ENCODE measurements at regions not wholly inside any gene's neighbourhood (a gene's known extent, or its start where the extent isn't known, plus 50 kb on each side); places are given as distances from the start of the nearest gene placed in this dataset.

DNA sequence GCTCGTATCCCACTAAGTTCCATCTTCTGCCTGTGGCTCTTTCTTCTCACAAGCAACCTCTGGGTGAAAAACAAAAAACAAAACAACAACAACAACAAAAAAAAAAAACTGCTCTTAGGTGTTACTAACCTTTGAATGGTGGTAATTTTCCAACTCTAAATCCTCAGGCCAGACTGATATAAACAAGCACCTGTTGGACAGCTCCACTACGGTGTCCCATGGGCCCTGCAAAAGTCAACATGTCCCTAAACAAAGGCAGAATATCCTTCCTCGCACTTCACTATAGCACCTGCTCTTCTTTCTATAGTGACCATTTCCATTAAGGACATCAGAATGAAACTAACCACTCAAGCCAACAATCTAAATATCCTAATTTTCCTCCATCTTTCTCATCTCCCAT, 54.6 kb upstream of the PARM1 start:
- DNase-seq (ENCODE audit: low read depth), result no peak

DNA sequence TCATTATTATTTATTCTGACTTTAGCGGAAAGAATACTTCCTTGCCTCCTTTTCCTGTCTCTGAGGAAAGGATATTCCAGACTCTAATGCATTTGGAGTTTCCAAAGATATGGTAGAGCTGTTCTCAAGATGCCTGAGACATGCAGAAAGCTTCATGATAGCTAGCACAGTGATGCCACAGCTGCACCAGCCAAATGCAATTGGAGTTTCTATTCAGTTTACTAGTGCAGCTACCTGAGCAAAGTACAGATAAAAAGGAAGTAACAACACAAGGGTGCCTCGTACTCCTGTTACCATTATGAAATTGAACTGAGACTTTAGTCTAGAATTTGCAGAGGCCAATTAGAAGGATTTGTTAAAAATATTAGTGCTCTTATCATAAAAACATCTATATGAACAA, 57.5 kb upstream of the PARM1 start:
- DNase-seq (ENCODE audit: low read depth), result no peak

DNA sequence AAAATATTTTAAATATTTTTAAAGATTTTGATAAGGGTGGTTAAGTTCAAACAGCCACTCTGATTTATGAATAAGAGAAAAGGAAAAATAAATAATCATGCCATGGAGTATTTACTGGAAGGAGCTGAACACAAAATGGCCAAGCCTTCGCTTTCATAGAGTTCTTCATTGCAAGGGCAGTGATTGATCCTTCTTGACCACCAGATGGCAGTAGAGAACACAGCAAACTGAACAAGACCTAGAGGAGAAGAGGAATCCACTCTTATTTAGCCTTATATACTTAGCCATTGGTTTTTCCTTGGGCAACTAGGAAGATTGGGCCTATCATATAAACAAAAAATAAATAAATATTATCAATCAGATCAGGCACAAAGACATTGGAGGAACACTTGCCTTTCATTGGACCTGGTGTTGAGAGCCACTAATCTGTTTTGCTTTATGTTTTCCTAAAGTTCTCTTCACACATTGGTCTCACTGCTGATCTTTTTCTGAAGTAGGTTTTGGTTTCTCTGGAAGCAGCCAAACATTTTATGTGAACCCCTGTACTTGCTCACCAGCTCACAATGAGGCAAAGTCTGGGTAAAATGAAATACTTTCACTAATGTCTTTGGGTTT, 58.1 kb upstream of the PARM1 start:
- DNase-seq (ENCODE audit: low read depth), result peak; percentile 60

GRCh38 chr4:74873545-74874301, 59.2 kb upstream of the PARM1 start:
- no peak for DNase-seq (ENCODE audit: low read depth)

GRCh38 chr4:74858921-74859562, 64.7 kb upstream of the BTC start:
- DNase-seq (ENCODE audit: low read depth), result no peak

GRCh38 chr4:74855879-74856278, 61.6 kb upstream of the BTC start:
- DNase-seq (ENCODE audit: low read depth), result no peak

DNA sequence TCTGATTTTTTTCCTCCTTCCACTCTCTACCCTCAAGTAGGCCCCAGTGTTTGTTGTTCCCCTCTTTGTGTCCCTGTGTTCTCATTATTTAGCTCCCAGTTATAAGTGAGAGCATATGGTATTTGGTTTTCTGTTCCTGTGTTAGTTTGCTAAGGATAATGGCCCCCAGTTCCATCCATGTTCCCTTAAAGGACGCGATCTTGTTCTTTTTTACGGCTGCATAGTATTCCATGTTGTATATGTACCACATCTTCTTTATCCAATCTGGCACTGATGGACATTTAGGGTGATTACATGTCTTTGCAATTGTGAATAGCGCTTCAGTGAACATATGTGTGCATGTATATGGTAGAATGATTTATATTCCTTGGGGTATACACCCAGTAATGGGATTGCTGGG, 54.5 kb upstream of the BTC start:
- no peak for DNase-seq (ENCODE audit: low read depth)

DNA sequence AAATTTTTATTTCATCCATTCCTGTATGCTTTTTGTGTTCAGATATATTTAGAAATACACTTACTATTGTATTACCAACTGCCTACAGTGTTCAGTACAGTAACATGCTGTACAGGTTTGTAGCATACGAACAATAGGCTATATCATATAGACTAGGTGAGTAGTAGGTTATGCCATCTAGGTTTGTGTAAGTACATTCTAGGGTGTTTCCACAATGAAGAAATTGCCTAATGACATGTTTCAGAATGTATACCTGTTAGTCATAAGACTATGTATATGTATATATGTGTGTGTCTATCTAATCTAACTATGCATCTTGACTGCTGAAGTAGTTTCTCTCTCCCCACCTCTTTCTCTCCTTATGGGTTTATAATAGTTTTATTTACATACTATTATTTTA, 51.5 kb upstream of the BTC start:
- DNase-seq (ENCODE audit: low read depth), result no peak

Measured in RPMI7951 (cell line).